ENCODE measurements at regions not wholly inside any gene's neighbourhood (a gene's known extent, or its start where the extent isn't known, plus 50 kb on each side); places are given as distances from the start of the nearest gene placed in this dataset.

GRCh38 chr6:154885214-154885613, 109.9 kb upstream of the TIAM2 start:
- TF ChIP-seq, protein P1, sequence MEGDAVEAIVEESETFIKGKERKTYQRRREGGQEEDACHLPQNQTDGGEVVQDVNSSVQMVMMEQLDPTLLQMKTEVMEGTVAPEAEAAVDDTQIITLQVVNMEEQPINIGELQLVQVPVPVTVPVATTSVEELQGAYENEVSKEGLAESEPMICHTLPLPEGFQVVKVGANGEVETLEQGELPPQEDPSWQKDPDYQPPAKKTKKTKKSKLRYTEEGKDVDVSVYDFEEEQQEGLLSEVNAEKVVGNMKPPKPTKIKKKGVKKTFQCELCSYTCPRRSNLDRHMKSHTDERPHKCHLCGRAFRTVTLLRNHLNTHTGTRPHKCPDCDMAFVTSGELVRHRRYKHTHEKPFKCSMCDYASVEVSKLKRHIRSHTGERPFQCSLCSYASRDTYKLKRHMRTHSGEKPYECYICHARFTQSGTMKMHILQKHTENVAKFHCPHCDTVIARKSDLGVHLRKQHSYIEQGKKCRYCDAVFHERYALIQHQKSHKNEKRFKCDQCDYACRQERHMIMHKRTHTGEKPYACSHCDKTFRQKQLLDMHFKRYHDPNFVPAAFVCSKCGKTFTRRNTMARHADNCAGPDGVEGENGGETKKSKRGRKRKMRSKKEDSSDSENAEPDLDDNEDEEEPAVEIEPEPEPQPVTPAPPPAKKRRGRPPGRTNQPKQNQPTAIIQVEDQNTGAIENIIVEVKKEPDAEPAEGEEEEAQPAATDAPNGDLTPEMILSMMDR (IDR thresholded peaks at IDR 0.05): no peak
- DNase-seq (ENCODE audit: low spot score): no peak
- H3K27ac ChIP-seq: no peak overlapping the region
- H3K4me3 ChIP-seq: no peak overlapping the region

DNA sequence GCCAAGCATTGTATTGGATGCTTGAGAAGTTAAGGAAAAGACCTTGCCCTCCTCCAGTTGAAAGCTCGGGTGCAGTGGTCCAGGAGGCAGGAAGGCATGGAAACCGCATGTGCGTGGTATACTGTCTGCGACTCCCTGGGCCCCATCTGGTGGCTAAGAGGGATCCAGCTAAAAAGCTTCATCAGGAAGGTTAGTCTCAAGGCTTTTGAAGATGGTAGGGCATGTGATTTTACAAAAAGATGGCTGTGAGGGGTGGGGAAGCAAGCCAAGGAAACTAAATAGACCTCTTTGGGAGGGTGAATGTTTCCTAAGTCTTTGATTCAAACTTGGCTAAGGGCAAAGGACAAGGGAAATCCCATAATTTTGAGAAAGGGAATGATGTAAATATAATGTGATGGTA, 109.1 kb upstream of the TIAM2 start:
- TF ChIP-seq, protein P1 (IDR thresholded peaks at IDR 0.05): no peak
- Histone ChIP-seq H3K27ac (no peak overlapping the region), H3K4me3 (no peak overlapping the region)
- no peak for DNase-seq (ENCODE audit: low spot score)

DNA sequence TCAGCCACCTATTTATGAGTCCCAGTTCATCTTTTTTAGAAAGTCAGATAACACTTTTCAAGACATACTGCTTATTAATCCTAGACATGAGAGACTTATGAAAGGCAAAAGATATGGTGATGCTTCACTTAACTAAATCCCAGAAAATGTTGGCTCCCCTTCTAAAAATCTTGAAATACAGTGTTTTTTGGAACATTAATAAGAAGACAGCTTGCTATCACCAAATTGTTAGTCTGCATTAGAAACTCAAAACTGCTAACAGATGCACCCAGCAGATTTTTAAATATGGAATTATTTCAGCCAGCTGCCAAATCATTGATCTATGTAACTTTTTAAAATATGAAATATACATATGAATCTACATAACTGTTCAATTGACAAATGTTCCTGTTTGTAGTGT, 108.6 kb upstream of the TIAM2 start:
- TF ChIP-seq, protein P1 (IDR thresholded peaks at IDR 0.05): no peak
- H3K27ac ChIP-seq: no peak overlapping the region
- no peak overlapping the region for H3K4me3 ChIP-seq
- DNase-seq (ENCODE audit: low spot score): no peak

DNA sequence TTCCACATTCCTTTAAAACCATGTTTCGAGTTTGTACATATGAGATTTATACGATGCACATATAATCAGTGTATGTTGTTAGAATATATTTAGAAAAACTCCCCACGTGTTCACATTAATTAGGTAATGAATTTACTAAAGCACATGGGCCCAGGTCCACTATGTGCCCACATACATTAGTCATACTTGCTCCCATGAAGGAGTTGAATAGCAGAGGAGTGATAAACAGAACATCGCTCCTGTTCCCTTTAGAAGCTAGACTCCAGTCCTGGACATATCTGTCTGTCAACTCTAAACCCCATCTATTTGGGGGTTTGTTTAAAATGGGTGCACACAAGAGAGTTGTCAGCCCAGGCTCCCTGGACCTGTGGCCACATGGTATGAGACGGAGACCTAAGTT, 108.1 kb upstream of the TIAM2 start:
- DNase-seq (ENCODE audit: low spot score): no peak
- no peak overlapping the region for H3K27ac ChIP-seq
- TF ChIP-seq, protein P1 (IDR thresholded peaks at IDR 0.05): no peak
- no peak overlapping the region for H3K4me3 ChIP-seq

GRCh38 chr6:154888421-154889295, 106.5 kb upstream of the TIAM2 start:
- H3K4me3 ChIP-seq: no peak overlapping the region
- H3K27ac ChIP-seq: no peak overlapping the region
- TF ChIP-seq, protein P1 (IDR thresholded peaks at IDR 0.05): no peak
- no peak for DNase-seq (ENCODE audit: low spot score)

- no peak overlapping the region for H3K27ac ChIP-seq
- TF ChIP-seq, protein P1 (IDR thresholded peaks at IDR 0.05): no peak
- H3K4me3 ChIP-seq: no peak overlapping the region
- no peak for DNase-seq (ENCODE audit: low spot score)
These were observed 104.2 kb upstream of the TIAM2 start for GRCh38 chr6:154890874-154891273.

- TF ChIP-seq, protein P1 (IDR thresholded peaks at IDR 0.05): no peak
- Histone ChIP-seq H3K4me3 (no peak overlapping the region), H3K27ac (no peak overlapping the region)
- no peak for DNase-seq (ENCODE audit: low spot score)
These were observed 103.2 kb upstream of the TIAM2 start for GRCh38 chr6:154891901-154892300.

All from coronary artery (tissue), 2 donors.